Mammary epithelial cell (primary cell): ENCODE measurements at regions not wholly inside any gene's neighbourhood (a gene's known extent, or its start where the extent isn't known, plus 50 kb on each side); places are given as distances from the start of the nearest gene placed in this dataset.

Experiments
- CTCF ChIP-seq, 2 donors: IDR thresholded peaks in 1 of 2; conservative IDR thresholded peaks in 1 of 2; 2 replicates each; pipeline ENCODE4 v1.5.1; 2011 to 2012; ENCODE audit warnings: inconsistent platforms in 2 of 2, low read length in 2 of 2, mild to moderate bottlenecking in 2 of 2, control low read depth in 1 of 2, low read depth in 1 of 2; ENCODE audit not compliant: insufficient read depth in 1 of 2; ENCODE audit errors: extremely low read depth in 1 of 2
- EZH2 ChIP-seq: IDR thresholded peaks from 2 replicates; pipeline ENCODE4 v1.6.1; 2012; ENCODE audit warnings: low read length, inconsistent platforms, borderline replicate concordance

GRCh38 chr5:112535356-112535755 is 116.3 kb upstream of the EPB41L4A start:
- TF ChIP-seq CTCF (conservative IDR thresholded peaks at IDR 0.05 in 1 of 2, IDR thresholded peaks at IDR 0.05 in 1 of 2; ENCODE audit: extremely low read depth in 1 of 2, insufficient read depth in 1 of 2, low read depth in 1 of 2, low read length in 2 of 2) (no peak), EZH2 (no peak)
